ENCODE measurements at regions not wholly inside any gene's neighbourhood (a gene's known extent, or its start where the extent isn't known, plus 50 kb on each side); places are given as distances from the start of the nearest gene placed in this dataset.

- H3K9me3 Mint-ChIP-seq, result peaks cover 0 to 9% (median 3%) of the 10 kb centered on the region in 7 donors
- ATAC-seq (ENCODE audit: low read depth in 2 of 2) (no peak), DNase-seq (no peak)
- no peaks in the 10 kb centered on the region for H3K27me3 ChIP-seq (ENCODE audit: control insufficient read depth, insufficient read depth, low read length)
- no peak overlapping the region for H3K4me3 Mint-ChIP-seq
- no peak overlapping the region for H3K4me3 ChIP-seq (ENCODE audit: low read depth, low read length)
- no peaks in the 10 kb centered on the region for H3K4me1 ChIP-seq (ENCODE audit: control insufficient read depth, insufficient read depth, low read length, poor library complexity, severe bottlenecking)
- H3K27ac Mint-ChIP-seq, result no peak overlapping the region
- H3K4me1 Mint-ChIP-seq, result no peaks in the 10 kb centered on the region
- H3K36me3 Mint-ChIP-seq, result no peaks in the 10 kb centered on the region
- H3K36me3 ChIP-seq (ENCODE audit: control insufficient read depth, insufficient read depth, low read length), result no peaks in the 10 kb centered on the region
- peaks cover 0 to 5% of the 10 kb centered on the region in 2 experiments for H3K9me3 ChIP-seq (ENCODE audit: control insufficient read depth in 2 of 2, low read length in 2 of 2)
- no peak overlapping the region for H3K27ac ChIP-seq (ENCODE audit: insufficient read depth, low read length, poor library complexity, severe bottlenecking)
- no peaks in the 10 kb centered on the region for H3K27me3 Mint-ChIP-seq
These were observed 112.0 kb upstream of the CTNND2 start for GRCh38 chr5:12016159-12016746.

GRCh38 chr5:12013351-12013750, 109.1 kb upstream of the CTNND2 start:
- Histone ChIP-seq H3K27me3 (ENCODE audit: control insufficient read depth, insufficient read depth, low read length) (no peaks in the 10 kb centered on the region), H3K27ac (ENCODE audit: insufficient read depth, low read length, poor library complexity, severe bottlenecking) (no peak overlapping the region), H3K4me1 (ENCODE audit: control insufficient read depth, insufficient read depth, low read length, poor library complexity, severe bottlenecking) (no peaks in the 10 kb centered on the region), H3K36me3 (ENCODE audit: control insufficient read depth, insufficient read depth, low read length) (no peaks in the 10 kb centered on the region), H3K9me3 (ENCODE audit: control insufficient read depth in 2 of 2, low read length in 2 of 2) (peaks cover 0 to 5% of the 10 kb centered on the region in 2 experiments), H3K4me3 (ENCODE audit: low read depth, low read length) (no peak overlapping the region)
- Mint-ChIP-seq H3K4me1 (no peaks in the 10 kb centered on the region), H3K4me3 (no peak overlapping the region), H3K36me3 (no peaks in the 10 kb centered on the region), H3K27ac (no peak overlapping the region), H3K27me3 (no peaks in the 10 kb centered on the region), H3K9me3 (peaks cover 0 to 22% (median 6%) of the 10 kb centered on the region in 7 donors)
- no peak for DNase-seq
- no peak for ATAC-seq (ENCODE audit: low read depth in 2 of 2)

GRCh38 chr5:12003680-12004079, 99.4 kb upstream of the CTNND2 start:
- Histone ChIP-seq H3K27ac (ENCODE audit: insufficient read depth, low read length, poor library complexity, severe bottlenecking) (no peak overlapping the region), H3K36me3 (ENCODE audit: control insufficient read depth, insufficient read depth, low read length) (no peaks in the 10 kb centered on the region), H3K4me1 (ENCODE audit: control insufficient read depth, insufficient read depth, low read length, poor library complexity, severe bottlenecking) (no peaks in the 10 kb centered on the region), H3K27me3 (ENCODE audit: control insufficient read depth, insufficient read depth, low read length) (no peaks in the 10 kb centered on the region), H3K4me3 (ENCODE audit: low read depth, low read length) (no peak overlapping the region), H3K9me3 (ENCODE audit: control insufficient read depth in 2 of 2, low read length in 2 of 2) (no peaks in the 10 kb centered on the region)
- Mint-ChIP-seq H3K4me3 (no peak overlapping the region), H3K27ac (no peak overlapping the region), H3K27me3 (no peaks in the 10 kb centered on the region), H3K36me3 (no peaks in the 10 kb centered on the region), H3K4me1 (no peaks in the 10 kb centered on the region), H3K9me3 (peaks cover 0 to 14% (median 3%) of the 10 kb centered on the region in 7 donors)
- no peak for DNase-seq
- ATAC-seq (ENCODE audit: low read depth in 2 of 2), result no peak

GRCh38 chr5:11998397-11998796, 94.2 kb upstream of the CTNND2 start:
- DNase-seq, result no peak
- no peaks in the 10 kb centered on the region for H3K4me1 ChIP-seq (ENCODE audit: control insufficient read depth, insufficient read depth, low read length, poor library complexity, severe bottlenecking)
- H3K27me3 ChIP-seq (ENCODE audit: control insufficient read depth, insufficient read depth, low read length), result no peaks in the 10 kb centered on the region
- H3K27me3 Mint-ChIP-seq, result no peaks in the 10 kb centered on the region
- no peak overlapping the region for H3K4me3 ChIP-seq (ENCODE audit: low read depth, low read length)
- no peaks in the 10 kb centered on the region for H3K9me3 ChIP-seq (ENCODE audit: control insufficient read depth in 2 of 2, low read length in 2 of 2)
- H3K4me1 Mint-ChIP-seq, result no peaks in the 10 kb centered on the region
- H3K36me3 ChIP-seq (ENCODE audit: control insufficient read depth, insufficient read depth, low read length), result no peaks in the 10 kb centered on the region
- H3K27ac Mint-ChIP-seq, result no peak overlapping the region
- ATAC-seq (ENCODE audit: low read depth in 2 of 2), result no peak
- peaks cover 0 to 14% (median 4%) of the 10 kb centered on the region in 7 donors for H3K9me3 Mint-ChIP-seq
- H3K36me3 Mint-ChIP-seq, result no peaks in the 10 kb centered on the region
- no peak overlapping the region for H3K27ac ChIP-seq (ENCODE audit: insufficient read depth, low read length, poor library complexity, severe bottlenecking)
- H3K4me3 Mint-ChIP-seq, result no peak overlapping the region

GRCh38 chr5:11997942-11998341, 93.7 kb upstream of the CTNND2 start:
- H3K4me3 ChIP-seq (ENCODE audit: low read depth, low read length), result no peak overlapping the region
- H3K27me3 ChIP-seq (ENCODE audit: control insufficient read depth, insufficient read depth, low read length), result no peaks in the 10 kb centered on the region
- no peak for DNase-seq
- H3K9me3 ChIP-seq (ENCODE audit: control insufficient read depth in 2 of 2, low read length in 2 of 2), result no peaks in the 10 kb centered on the region
- Mint-ChIP-seq H3K27ac (no peak overlapping the region), H3K36me3 (no peaks in the 10 kb centered on the region), H3K4me1 (no peaks in the 10 kb centered on the region), H3K4me3 (no peak overlapping the region), H3K9me3 (peaks cover 0 to 14% (median 4%) of the 10 kb centered on the region in 7 donors), H3K27me3 (no peaks in the 10 kb centered on the region)
- ATAC-seq (ENCODE audit: low read depth in 2 of 2), result no peak
- H3K36me3 ChIP-seq (ENCODE audit: control insufficient read depth, insufficient read depth, low read length), result no peaks in the 10 kb centered on the region
- no peak overlapping the region for H3K27ac ChIP-seq (ENCODE audit: insufficient read depth, low read length, poor library complexity, severe bottlenecking)
- H3K4me1 ChIP-seq (ENCODE audit: control insufficient read depth, insufficient read depth, low read length, poor library complexity, severe bottlenecking), result no peaks in the 10 kb centered on the region

DNA sequence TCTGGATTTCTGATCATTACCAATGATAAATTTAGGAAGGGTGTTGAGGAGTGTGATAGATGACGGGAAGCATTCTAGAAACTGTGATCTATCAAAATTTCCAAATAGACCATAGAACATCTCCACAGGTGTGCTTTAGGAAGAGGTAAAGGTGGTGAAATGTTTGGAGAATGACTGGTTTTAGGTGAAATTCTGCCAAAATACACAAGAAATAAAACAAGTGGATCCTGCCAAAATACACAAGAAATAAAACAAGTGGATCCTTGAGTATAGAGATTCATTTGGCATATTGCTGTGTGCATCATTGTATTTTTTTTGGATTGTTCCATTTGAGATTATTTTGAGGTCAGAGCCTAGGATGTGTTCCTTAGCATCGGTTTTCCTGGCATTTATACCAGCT, 88.3 kb upstream of the CTNND2 start:
- Mint-ChIP-seq H3K36me3 (no peaks in the 10 kb centered on the region), H3K4me1 (no peaks in the 10 kb centered on the region)
- ATAC-seq (ENCODE audit: low read depth in 2 of 2), result no peak

GRCh38 chr5:11985993-11986392, 81.7 kb upstream of the CTNND2 start:
- H3K4me3 Mint-ChIP-seq, result no peak overlapping the region
- H3K4me1 Mint-ChIP-seq, result no peaks in the 10 kb centered on the region
- Histone ChIP-seq H3K4me1 (ENCODE audit: control insufficient read depth, insufficient read depth, low read length, poor library complexity, severe bottlenecking) (no peaks in the 10 kb centered on the region), H3K9me3 (ENCODE audit: control insufficient read depth in 2 of 2, low read length in 2 of 2) (no peaks in the 10 kb centered on the region), H3K27me3 (ENCODE audit: control insufficient read depth, insufficient read depth, low read length) (no peaks in the 10 kb centered on the region), H3K4me3 (ENCODE audit: low read depth, low read length) (no peak overlapping the region), H3K36me3 (ENCODE audit: control insufficient read depth, insufficient read depth, low read length) (no peaks in the 10 kb centered on the region), H3K27ac (ENCODE audit: insufficient read depth, low read length, poor library complexity, severe bottlenecking) (no peak overlapping the region)
- H3K27ac Mint-ChIP-seq, result no peak overlapping the region
- DNase-seq, result no peak
- no peaks in the 10 kb centered on the region for H3K27me3 Mint-ChIP-seq
- H3K36me3 Mint-ChIP-seq, result no peaks in the 10 kb centered on the region
- H3K9me3 Mint-ChIP-seq, result peaks cover 0 to 12% (median 2%) of the 10 kb centered on the region in 7 donors
- no peak for ATAC-seq (ENCODE audit: low read depth in 2 of 2)

More for the DNA sequence above, 88.3 kb upstream of the CTNND2 start:
- no peaks in the 10 kb centered on the region for H3K27me3 Mint-ChIP-seq
- H3K27ac ChIP-seq (ENCODE audit: insufficient read depth, low read length, poor library complexity, severe bottlenecking), result no peak overlapping the region
- no peak for DNase-seq
- H3K9me3 ChIP-seq (ENCODE audit: control insufficient read depth in 2 of 2, low read length in 2 of 2), result no peaks in the 10 kb centered on the region
- no peaks in the 10 kb centered on the region for H3K27me3 ChIP-seq (ENCODE audit: control insufficient read depth, insufficient read depth, low read length)
- H3K36me3 ChIP-seq (ENCODE audit: control insufficient read depth, insufficient read depth, low read length), result no peaks in the 10 kb centered on the region
- no peak overlapping the region for H3K4me3 ChIP-seq (ENCODE audit: low read depth, low read length)
- no peak overlapping the region for H3K27ac Mint-ChIP-seq
- H3K9me3 Mint-ChIP-seq, result peaks cover 1 to 14% (median 4%) of the 10 kb centered on the region in 7 donors
- no peak overlapping the region for H3K4me3 Mint-ChIP-seq
- H3K4me1 ChIP-seq (ENCODE audit: control insufficient read depth, insufficient read depth, low read length, poor library complexity, severe bottlenecking), result no peaks in the 10 kb centered on the region

DNA sequence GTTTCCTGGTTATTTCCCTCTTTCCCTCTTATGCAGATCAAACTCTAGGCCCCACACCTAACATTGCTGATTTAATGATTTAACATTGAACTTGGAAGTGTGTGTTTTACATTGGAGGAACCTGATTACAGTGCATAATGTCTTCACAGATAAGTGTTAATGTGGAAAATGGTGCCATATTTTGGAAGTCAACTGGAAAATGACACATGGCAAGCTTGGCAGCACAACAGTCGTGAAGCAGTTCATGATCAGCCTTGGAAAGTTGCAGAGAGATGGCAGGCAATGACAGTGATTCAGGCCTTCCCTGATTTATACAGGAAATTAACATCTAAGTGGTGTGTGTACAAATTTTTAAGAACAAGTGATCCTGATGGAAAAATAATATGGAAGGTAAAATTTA, 80.0 kb upstream of the CTNND2 start:
- DNase-seq, result no peak
- H3K27ac ChIP-seq (ENCODE audit: insufficient read depth, low read length, poor library complexity, severe bottlenecking), result no peak overlapping the region
- ATAC-seq (ENCODE audit: low read depth in 2 of 2), result no peak
- Mint-ChIP-seq H3K9me3 (peaks cover 0 to 10% (median 3%) of the 10 kb centered on the region in 7 donors), H3K4me3 (no peak overlapping the region), H3K4me1 (no peaks in the 10 kb centered on the region), H3K27ac (no peak overlapping the region), H3K36me3 (no peaks in the 10 kb centered on the region), H3K27me3 (no peaks in the 10 kb centered on the region)
- no peak overlapping the region for H3K4me3 ChIP-seq (ENCODE audit: low read depth, low read length)
- H3K36me3 ChIP-seq (ENCODE audit: control insufficient read depth, insufficient read depth, low read length), result no peaks in the 10 kb centered on the region
- H3K27me3 ChIP-seq (ENCODE audit: control insufficient read depth, insufficient read depth, low read length), result no peaks in the 10 kb centered on the region
- H3K9me3 ChIP-seq (ENCODE audit: control insufficient read depth in 2 of 2, low read length in 2 of 2), result no peaks in the 10 kb centered on the region
- H3K4me1 ChIP-seq (ENCODE audit: control insufficient read depth, insufficient read depth, low read length, poor library complexity, severe bottlenecking), result no peaks in the 10 kb centered on the region
